Transverse colon (tissue), 4 donors: ENCODE measurements at regions not wholly inside any gene's neighbourhood (a gene's known extent, or its start where the extent isn't known, plus 50 kb on each side); places are given as distances from the start of the nearest gene placed in this dataset.

Experiments
- DNase-seq: peaks from one replicate; pipeline ENCODE4 v3.0.0-alpha.2; 2019
- H3K27ac ChIP-seq, 4 donors: fragments of 200-600 bp; sonication (generic); 2 replicates each; pipeline ENCODE4 v1.5.1; 2016 to 2018; ENCODE audit warnings: inconsistent platforms in 4 of 4
- H3K27me3 ChIP-seq: fragments of 200-600 bp; sonication (generic); 2 replicates; pipeline ENCODE4 v1.5.1; 2017; ENCODE audit warnings: inconsistent platforms
- H3K36me3 ChIP-seq, 4 donors: fragments of 200-600 bp; sonication (generic); 2 replicates each; pipeline ENCODE4 v1.5.1; 2017 to 2019; ENCODE audit warnings: inconsistent platforms in 4 of 4
- H3K4me1 ChIP-seq, 4 donors: fragments of 200-600 bp; sonication (generic); 2 replicates each; pipeline ENCODE4 v1.5.1; 2017 to 2020; ENCODE audit warnings: inconsistent platforms in 4 of 4
- H3K4me3 ChIP-seq, 4 donors: fragments of 200-600 bp; sonication (generic); 1 replicate in 1 of 4; 2 replicates in 3 of 4; pipeline versions ENCODE4 v1.5.1 to v1.6.1; 2017 to 2019; ENCODE audit warnings: inconsistent platforms in 4 of 4
- H3K9me3 ChIP-seq, 2 donors: fragments of 200-600 bp; sonication (generic); 2 replicates each; pipeline ENCODE4 v1.5.1; 2017 to 2019; ENCODE audit warnings: inconsistent platforms in 2 of 2
- EP300 ChIP-seq: sonication (generic); formaldehyde crosslinking; IDR thresholded peaks from one replicate; pipeline ENCODE4 v1.6.1; 2017; ENCODE audit warnings: antibody characterized with exemption, low read depth
- POLR2A ChIP-seq: fragments of 450-650 bp; IDR thresholded peaks from one replicate; pipeline ENCODE4 v1.6.1; 2016; ENCODE audit warnings: antibody characterized with exemption, mild to moderate bottlenecking, moderate library complexity
- POLR2AphosphoS5 ChIP-seq, 3 donors: sonication (generic); formaldehyde crosslinking; IDR thresholded peaks; one replicate each; pipeline ENCODE4 v1.6.1; 2016; ENCODE audit warnings: antibody characterized with exemption in 3 of 3
- WGBS, 2 donors: methylation state at CpG; one replicate each; pipeline ENCODE4 v1.1.5; 2018; ENCODE audit warnings: low coverage in 1 of 2; 5-methylcytosine and 5-hydroxymethylcytosine counted together
- in situ Hi-C, 4 donors: fragments of 200-750 bp; cut with MboI; loops; one replicate each; pipeline versions ENCODE4 v1.15.0 to v1.15.1; 2017; ENCODE audit warnings: low sequenced_read_pairs in 3 of 4, low pct_ligation_motif_present in 1 of 4, low pct_unique_long_range_greater_than_20kb in 1 of 4
- intact Hi-C: fragments of 100-400 bp; cut with DNase I; formaldehyde crosslinking; loops from one replicate; pipeline ENCODE4 v1.15.1; 2023; ENCODE audit warnings: low total_unique reads
- TF ChIP-seq, protein P1 (sequence below), 5 experiments: fragments of 200-600 bp in 3 of 5; fragments of 450-650 bp in 2 of 5; sonication (generic) in 3 of 5; IDR thresholded peaks; 1 replicate in 2 of 5; 2 replicates in 3 of 5; pipeline ENCODE4 v1.5.1; 2016 to 2017; ENCODE audit warnings: antibody characterized with exemption in 5 of 5, inconsistent platforms in 3 of 5, mild to moderate bottlenecking in 2 of 5, moderate library complexity in 1 of 5

DNA sequence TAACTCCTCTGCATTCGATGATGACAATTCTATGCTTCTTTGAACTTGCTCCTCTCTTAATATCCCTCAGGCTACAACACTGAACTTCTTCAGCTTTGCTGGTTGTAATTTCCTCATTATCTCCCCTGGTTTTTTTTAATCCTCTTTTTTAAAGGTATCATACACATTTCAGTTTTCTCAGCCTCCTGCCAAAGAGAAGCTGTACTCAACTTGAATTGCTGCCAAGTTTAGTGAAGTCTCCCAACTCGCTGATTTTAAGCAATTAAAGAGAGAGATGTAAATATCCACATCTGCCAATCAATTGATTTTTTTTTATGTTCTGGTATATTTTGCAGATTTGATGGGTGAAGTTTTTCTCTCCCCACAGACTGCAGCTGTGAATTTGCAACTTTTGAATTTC lies 817.8 kb downstream of the GALC start:
- intact Hi-C loops (no loop called here), in situ Hi-C loops (no loop called here)
- no peak for DNase-seq
- Histone ChIP-seq H3K27me3 (no peaks in the 10 kb centered on the region), H3K4me1 (no peaks in the 10 kb centered on the region), H3K27ac (no peak overlapping the region), H3K9me3 (no peaks in the 10 kb centered on the region), H3K36me3 (no peaks in the 10 kb centered on the region), H3K4me3 (no peak overlapping the region)
- 38 to 45% methylated on average over 2 of the region's 2 CpGs for WGBS, 2 donors
- TF ChIP-seq, protein P1, sequence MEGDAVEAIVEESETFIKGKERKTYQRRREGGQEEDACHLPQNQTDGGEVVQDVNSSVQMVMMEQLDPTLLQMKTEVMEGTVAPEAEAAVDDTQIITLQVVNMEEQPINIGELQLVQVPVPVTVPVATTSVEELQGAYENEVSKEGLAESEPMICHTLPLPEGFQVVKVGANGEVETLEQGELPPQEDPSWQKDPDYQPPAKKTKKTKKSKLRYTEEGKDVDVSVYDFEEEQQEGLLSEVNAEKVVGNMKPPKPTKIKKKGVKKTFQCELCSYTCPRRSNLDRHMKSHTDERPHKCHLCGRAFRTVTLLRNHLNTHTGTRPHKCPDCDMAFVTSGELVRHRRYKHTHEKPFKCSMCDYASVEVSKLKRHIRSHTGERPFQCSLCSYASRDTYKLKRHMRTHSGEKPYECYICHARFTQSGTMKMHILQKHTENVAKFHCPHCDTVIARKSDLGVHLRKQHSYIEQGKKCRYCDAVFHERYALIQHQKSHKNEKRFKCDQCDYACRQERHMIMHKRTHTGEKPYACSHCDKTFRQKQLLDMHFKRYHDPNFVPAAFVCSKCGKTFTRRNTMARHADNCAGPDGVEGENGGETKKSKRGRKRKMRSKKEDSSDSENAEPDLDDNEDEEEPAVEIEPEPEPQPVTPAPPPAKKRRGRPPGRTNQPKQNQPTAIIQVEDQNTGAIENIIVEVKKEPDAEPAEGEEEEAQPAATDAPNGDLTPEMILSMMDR (IDR thresholded peaks at IDR 0.05) = no peak
- TF ChIP-seq POLR2AphosphoS5 (IDR thresholded peaks at IDR 0.05) = no peak
- TF ChIP-seq POLR2A = no peak
- TF ChIP-seq EP300 = no peak

DNA sequence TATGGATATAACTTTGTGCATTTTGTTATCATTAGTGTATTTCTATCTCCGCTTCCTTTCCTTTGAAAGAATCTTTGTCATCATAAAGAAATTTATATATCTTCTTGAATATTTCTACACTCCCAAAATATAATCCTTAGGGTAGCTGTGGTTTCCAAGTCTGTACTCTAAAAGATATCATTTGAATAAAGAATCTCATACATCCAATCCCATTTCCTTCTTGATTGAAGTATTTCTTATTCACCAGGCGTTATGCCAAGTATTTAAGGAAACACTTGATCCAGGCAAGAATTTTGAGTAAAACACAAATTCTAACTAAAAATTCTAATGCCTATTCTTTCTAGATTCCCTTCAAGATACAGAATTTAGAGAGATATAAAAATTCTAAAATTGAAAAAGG lies 821.8 kb downstream of the GALC start:
- Histone ChIP-seq H3K27ac (no peak overlapping the region), H3K4me3 (no peak overlapping the region), H3K36me3 (no peaks in the 10 kb centered on the region), H3K27me3 (no peaks in the 10 kb centered on the region), H3K4me1 (no peaks in the 10 kb centered on the region), H3K9me3 (no peaks in the 10 kb centered on the region)
- TF ChIP-seq, protein P1 (IDR thresholded peaks at IDR 0.05) = no peak
- TF ChIP-seq EP300 (no peak), POLR2A (no peak), POLR2AphosphoS5 (IDR thresholded peaks at IDR 0.05) (no peak)
- in situ Hi-C loops (no loop called here), intact Hi-C loops (no loop called here)
- WGBS, 2 donors = 70 to 74% methylated on average over 2 of the region's 2 CpGs
- no peak for DNase-seq

DNA sequence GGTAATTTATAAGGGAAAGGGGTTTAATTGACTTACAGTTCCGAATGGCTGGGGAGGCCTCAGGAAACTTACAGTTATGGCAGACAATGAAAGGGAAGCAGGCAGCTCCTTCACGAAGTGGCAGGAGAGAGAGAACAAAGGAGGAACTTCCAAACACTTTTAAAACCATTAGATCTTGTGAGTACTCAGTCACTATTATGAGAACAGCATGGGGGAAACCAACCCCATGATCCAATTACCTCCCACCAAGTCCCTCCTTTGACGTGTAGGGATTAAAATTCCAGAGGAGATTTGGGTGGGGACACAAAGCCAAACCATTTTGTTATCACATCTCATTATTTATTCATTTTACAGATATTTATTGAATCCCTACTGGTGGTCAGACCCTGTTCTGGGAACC lies 822.8 kb downstream of the GALC start:
- Histone ChIP-seq H3K4me1 (no peaks in the 10 kb centered on the region), H3K27ac (no peak overlapping the region), H3K4me3 (no peak overlapping the region), H3K9me3 (no peaks in the 10 kb centered on the region), H3K36me3 (no peaks in the 10 kb centered on the region), H3K27me3 (no peaks in the 10 kb centered on the region)
- DNase-seq = no peak
- 42 to 43% methylated on average over 3 of the region's 3 CpGs for WGBS, 2 donors
- TF ChIP-seq, protein P1 (IDR thresholded peaks at IDR 0.05) = no peak
- no peak for TF ChIP-seq EP300
- TF ChIP-seq POLR2AphosphoS5 (IDR thresholded peaks at IDR 0.05) = no peak
- no peak for TF ChIP-seq POLR2A
- in situ Hi-C loops (no loop called here), intact Hi-C loops (no loop called here)

DNA sequence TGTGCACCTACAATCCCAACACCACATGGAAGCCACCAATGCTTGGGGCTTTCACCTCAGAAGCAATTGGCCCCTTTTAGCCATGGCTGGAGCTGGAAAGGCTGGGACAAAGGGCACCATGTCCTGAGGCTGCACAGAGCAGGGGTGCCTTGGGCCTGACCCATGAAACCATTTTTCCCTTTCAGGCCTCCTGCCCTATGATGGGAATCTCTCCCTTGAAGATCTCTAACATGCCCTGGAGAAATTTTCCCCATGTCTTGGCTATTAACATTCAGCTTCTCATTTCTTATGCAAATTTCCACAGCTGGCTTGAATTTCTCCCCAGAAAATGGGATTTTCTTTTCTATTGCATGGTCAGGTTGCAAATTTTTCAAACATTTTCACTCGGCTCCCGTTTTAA lies 823.6 kb downstream of the GALC start:
- Histone ChIP-seq H3K4me1 (no peaks in the 10 kb centered on the region), H3K27ac (no peak overlapping the region), H3K36me3 (no peaks in the 10 kb centered on the region), H3K4me3 (no peak overlapping the region), H3K9me3 (no peaks in the 10 kb centered on the region), H3K27me3 (no peaks in the 10 kb centered on the region)
- TF ChIP-seq POLR2A (no peak), POLR2AphosphoS5 (IDR thresholded peaks at IDR 0.05) (no peak), EP300 (no peak)
- TF ChIP-seq, protein P1 (IDR thresholded peaks at IDR 0.05) = no peak
- no peak for DNase-seq
- in situ Hi-C loops (no loop called here), intact Hi-C loops (no loop called here)
- 77 to 97% methylated on average over 2 of the region's 2 CpGs for WGBS, 2 donors
